WERI-Rb-1 (cell line): ENCODE measurements at regions not wholly inside any gene's neighbourhood (a gene's known extent, or its start where the extent isn't known, plus 50 kb on each side); places are given as distances from the start of the nearest gene placed in this dataset.

ENCODE experiments used
- DNase-seq: peaks from one replicate; pipeline ENCODE4 v3.0.0-alpha.2; 2020
- H3K27ac ChIP-seq: fragments of 250-450 bp; sonication (Bioruptor Pico); 2 replicates; pipeline ENCODE4 v1.5.1; 2020; ENCODE audit warnings: mild to moderate bottlenecking, moderate library complexity
- H3K27me3 ChIP-seq: fragments of 250-450 bp; sonication (Bioruptor Pico); 2 replicates; pipeline ENCODE4 v1.5.1; 2021; ENCODE audit warnings: mild to moderate bottlenecking, low read depth, moderate library complexity; ENCODE audit not compliant: insufficient read depth, severe bottlenecking
- H3K36me3 ChIP-seq: fragments of 250-450 bp; sonication (Bioruptor Pico); 2 replicates; pipeline ENCODE4 v1.5.1; 2020; ENCODE audit warnings: mild to moderate bottlenecking, moderate library complexity
- H3K4me3 ChIP-seq: 2 replicates; pipeline ENCODE4 v1.5.1; 2011; ENCODE audit warnings: low read depth, mild to moderate bottlenecking, control low read depth, low read length
- H3K9me3 ChIP-seq: fragments of 250-450 bp; sonication (Bioruptor Pico); 2 replicates; pipeline ENCODE4 v1.5.1; 2021; ENCODE audit warnings: mild to moderate bottlenecking, moderate library complexity; ENCODE audit not compliant: severe bottlenecking
- TF ChIP-seq, protein P1 (sequence below): IDR thresholded peaks from 2 replicates; pipeline ENCODE4 v1.5.1; 2011; ENCODE audit warnings: low read depth, mild to moderate bottlenecking, control low read depth, inconsistent platforms, low read length

DNA sequence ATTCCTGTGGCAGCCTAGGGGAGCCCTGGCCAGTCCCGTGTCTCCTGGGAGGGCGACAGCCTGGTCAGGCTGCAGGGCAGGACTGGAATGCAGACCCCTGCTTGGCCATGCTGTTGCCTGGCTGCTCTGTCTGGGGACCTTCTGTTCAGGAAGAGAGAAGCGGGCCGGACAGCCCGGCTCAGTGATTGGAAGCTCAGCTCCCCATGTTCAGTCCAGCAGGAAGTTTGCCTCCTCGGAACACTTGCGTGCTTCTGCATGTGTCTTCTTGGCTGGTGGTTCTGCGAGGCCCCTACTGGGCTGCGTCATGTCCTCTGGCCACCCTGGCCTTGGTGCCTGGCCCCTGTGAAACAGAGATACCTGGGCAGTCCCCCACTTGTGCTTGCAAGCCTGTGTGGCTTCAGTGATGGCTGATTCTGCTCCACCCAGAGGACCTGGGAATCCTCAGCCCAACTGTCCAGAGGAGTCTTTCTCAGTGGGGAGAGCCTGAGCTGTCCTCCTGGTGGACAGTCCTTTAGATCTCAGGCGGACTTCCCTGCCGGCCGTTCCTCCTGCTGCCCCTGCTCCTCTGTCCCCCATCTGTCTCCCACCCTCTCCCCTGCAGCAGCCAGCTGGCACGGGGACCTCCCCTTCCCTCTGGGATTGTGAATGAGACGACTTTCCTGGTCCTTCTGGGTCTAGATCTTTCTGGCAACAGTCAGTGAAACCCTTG is 279.5 kb downstream of the SEC14L1 start:
- H3K27ac ChIP-seq, result peak overlapping the region; percentile 70
- H3K27me3 ChIP-seq, result no peaks in the 10 kb centered on the region
- TF ChIP-seq, protein P1, sequence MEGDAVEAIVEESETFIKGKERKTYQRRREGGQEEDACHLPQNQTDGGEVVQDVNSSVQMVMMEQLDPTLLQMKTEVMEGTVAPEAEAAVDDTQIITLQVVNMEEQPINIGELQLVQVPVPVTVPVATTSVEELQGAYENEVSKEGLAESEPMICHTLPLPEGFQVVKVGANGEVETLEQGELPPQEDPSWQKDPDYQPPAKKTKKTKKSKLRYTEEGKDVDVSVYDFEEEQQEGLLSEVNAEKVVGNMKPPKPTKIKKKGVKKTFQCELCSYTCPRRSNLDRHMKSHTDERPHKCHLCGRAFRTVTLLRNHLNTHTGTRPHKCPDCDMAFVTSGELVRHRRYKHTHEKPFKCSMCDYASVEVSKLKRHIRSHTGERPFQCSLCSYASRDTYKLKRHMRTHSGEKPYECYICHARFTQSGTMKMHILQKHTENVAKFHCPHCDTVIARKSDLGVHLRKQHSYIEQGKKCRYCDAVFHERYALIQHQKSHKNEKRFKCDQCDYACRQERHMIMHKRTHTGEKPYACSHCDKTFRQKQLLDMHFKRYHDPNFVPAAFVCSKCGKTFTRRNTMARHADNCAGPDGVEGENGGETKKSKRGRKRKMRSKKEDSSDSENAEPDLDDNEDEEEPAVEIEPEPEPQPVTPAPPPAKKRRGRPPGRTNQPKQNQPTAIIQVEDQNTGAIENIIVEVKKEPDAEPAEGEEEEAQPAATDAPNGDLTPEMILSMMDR, result peak; percentile 38; the same call in 1 of the 2 replicates
- DNase-seq, result peak; percentile 58
- H3K4me3 ChIP-seq, result no peak overlapping the region
- H3K9me3 ChIP-seq, result no peaks in the 10 kb centered on the region
- peaks cover 60% of the 10 kb centered on the region for H3K36me3 ChIP-seq

DNA sequence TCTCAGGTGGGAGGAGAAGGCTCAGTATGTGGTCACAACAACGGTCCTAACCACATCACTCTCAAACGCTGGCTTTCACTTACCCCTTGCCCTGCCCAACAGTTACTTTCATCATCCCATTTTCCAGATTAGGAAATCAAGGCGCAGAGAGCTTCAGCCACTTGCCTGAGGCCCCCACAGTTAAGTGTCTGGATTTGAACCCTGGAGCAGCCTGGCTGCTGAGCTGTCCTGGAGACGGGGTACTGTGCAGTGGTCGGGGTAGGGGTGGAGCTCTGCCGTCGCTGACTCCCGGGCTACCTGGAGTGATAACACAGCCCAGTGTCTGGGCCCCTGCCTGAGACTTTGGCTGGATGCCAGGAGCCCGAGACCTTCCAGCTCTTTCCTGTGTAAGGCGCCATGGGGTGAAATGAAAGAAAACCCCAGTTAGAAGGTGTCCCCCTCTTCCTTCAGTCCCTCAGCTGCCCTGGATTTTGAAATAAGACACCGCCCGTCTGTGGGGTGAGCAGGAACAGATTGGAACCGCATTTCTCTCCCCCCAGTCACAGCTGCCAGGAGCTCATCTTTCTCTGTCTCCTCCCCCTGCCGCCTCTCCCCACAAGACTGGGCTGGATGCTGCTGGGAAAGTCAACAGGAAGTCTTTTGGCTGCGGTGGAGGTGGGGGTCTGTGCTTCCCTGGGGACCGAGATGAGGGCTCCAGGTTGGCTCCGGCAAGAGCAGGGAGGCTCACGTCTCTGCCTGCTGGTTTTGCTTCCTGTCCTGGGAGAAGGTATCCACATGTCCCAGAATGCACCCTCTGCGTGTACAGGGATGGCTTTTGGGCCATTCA is 280.2 kb downstream of the SEC14L1 start:
- Histone ChIP-seq H3K36me3 (peaks cover 61% of the 10 kb centered on the region), H3K27me3 (no peaks in the 10 kb centered on the region), H3K4me3 (no peak overlapping the region), H3K9me3 (no peaks in the 10 kb centered on the region), H3K27ac (peak overlapping the region; percentile 70)
- DNase-seq, result peak; percentile 95
- TF ChIP-seq, protein P1, result no peak

DNA sequence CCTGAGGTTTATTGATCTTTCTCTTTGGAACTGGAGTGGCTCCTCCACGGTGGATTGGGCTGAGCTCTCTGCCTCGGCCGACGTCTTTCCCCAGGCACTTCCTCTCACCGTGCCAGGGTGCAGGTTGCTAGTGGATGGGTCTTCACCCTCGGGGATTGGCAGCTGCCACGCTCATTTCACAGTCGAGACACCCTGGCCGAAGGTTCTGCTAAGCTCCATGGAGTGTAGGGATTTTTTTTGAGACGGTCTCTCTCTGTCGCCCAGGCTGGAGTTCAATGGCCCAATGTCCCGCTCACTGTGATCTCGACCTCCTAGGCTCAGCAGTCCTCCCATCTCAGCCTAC is 280.8 kb downstream of the SEC14L1 start:
- no peaks in the 10 kb centered on the region for H3K27me3 ChIP-seq
- H3K27ac ChIP-seq, result peak overlapping the region; percentile 70
- H3K9me3 ChIP-seq, result no peaks in the 10 kb centered on the region
- H3K4me3 ChIP-seq, result no peak overlapping the region
- TF ChIP-seq, protein P1, result no peak
- H3K36me3 ChIP-seq, result peaks cover 57% of the 10 kb centered on the region
- DNase-seq, result no peak

- DNase-seq, result no peak
- Histone ChIP-seq H3K27ac (peak overlapping the region; percentile 70), H3K4me3 (no peak overlapping the region), H3K27me3 (no peaks in the 10 kb centered on the region), H3K9me3 (no peaks in the 10 kb centered on the region), H3K36me3 (peaks cover 55% of the 10 kb centered on the region)
- TF ChIP-seq, protein P1, result no peak
Measured at GRCh38 chr17:77422104-77422747, 281.5 kb downstream of the SEC14L1 start.

DNA sequence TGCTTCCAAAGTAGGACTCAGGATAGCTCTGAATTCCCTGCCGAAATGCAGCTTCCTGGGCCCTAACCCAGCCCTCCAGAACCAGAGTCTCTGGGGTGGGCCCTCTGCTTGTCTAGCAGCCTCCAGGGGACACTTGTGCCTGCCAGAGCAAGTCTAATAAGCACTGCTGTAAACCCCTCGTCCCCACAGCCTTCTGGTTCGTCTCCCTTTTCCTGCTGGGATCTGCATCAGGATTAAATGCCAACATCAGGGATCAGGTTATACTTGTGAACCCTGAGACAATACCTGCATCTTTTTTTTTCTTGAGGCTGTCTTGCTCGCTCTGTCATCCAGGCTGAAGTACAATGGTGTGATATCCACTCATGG is 282.0 kb downstream of the SEC14L1 start:
- peak overlapping the region; percentile 70 for H3K27ac ChIP-seq
- DNase-seq, result no peak
- TF ChIP-seq, protein P1, result no peak
- no peaks in the 10 kb centered on the region for H3K27me3 ChIP-seq
- H3K9me3 ChIP-seq, result no peaks in the 10 kb centered on the region
- peaks cover 52% of the 10 kb centered on the region for H3K36me3 ChIP-seq
- no peak overlapping the region for H3K4me3 ChIP-seq
